KMS-11 (cell line): ENCODE measurements at regions not wholly inside any gene's neighbourhood (a gene's known extent, or its start where the extent isn't known, plus 50 kb on each side); places are given as distances from the start of the nearest gene placed in this dataset.

Experiments
- H2AFZ ChIP-seq: fragments of 200-600 bp; sonication (generic); 2 replicates; pipeline ENCODE4 v1.6.1; 2016; ENCODE audit warnings: antibody characterized with exemption, mixed run types, low read depth
- H3K27ac ChIP-seq: fragments of 200-600 bp; sonication (generic); 2 replicates; pipeline ENCODE4 v1.6.1; 2016; ENCODE audit warnings: mild to moderate bottlenecking, mixed run types
- H3K27me3 ChIP-seq: fragments of 200-600 bp; sonication (generic); 2 replicates; pipeline ENCODE4 v1.6.1; 2017; ENCODE audit warnings: mild to moderate bottlenecking, low read depth, mixed run types, moderate library complexity; ENCODE audit not compliant: insufficient read depth
- H3K36me3 ChIP-seq: fragments of 200-600 bp; sonication (generic); 2 replicates; pipeline ENCODE4 v1.6.1; 2017; ENCODE audit warnings: mild to moderate bottlenecking, mixed run types; ENCODE audit not compliant: insufficient read depth
- H3K4me1 ChIP-seq: fragments of 200-600 bp; sonication (generic); 2 replicates; pipeline ENCODE4 v1.6.1; 2016; ENCODE audit warnings: mild to moderate bottlenecking, low read depth, mixed run types; ENCODE audit not compliant: poor library complexity, severe bottlenecking
- H3K4me2 ChIP-seq: fragments of 200-600 bp; sonication (generic); 2 replicates; pipeline ENCODE4 v1.7.0; 2016; ENCODE audit warnings: mild to moderate bottlenecking, mixed run types
- H3K4me3 ChIP-seq: fragments of 200-600 bp; sonication (generic); IDR thresholded peaks from 2 replicates; pipeline ENCODE4 v1.6.1; 2017; ENCODE audit warnings: low read depth, low read length, mixed read lengths; ENCODE audit not compliant: insufficient read depth
- H3K79me2 ChIP-seq: fragments of 200-600 bp; sonication (generic); 2 replicates; pipeline ENCODE4 v1.6.1; 2016; ENCODE audit warnings: low read depth, mixed run types; ENCODE audit not compliant: insufficient read depth
- H3K9ac ChIP-seq: fragments of 200-600 bp; sonication (generic); 2 replicates; pipeline ENCODE4 v1.6.1; 2016; ENCODE audit warnings: mild to moderate bottlenecking, mixed run types
- H4K20me1 ChIP-seq: fragments of 200-600 bp; sonication (generic); 2 replicates; pipeline ENCODE4 v1.6.1; 2016; ENCODE audit warnings: mild to moderate bottlenecking, mixed run types; ENCODE audit not compliant: insufficient read depth
- CTCF ChIP-seq: fragments of 200-600 bp; sonication (generic); conservative IDR thresholded peaks from 2 replicates; pipeline ENCODE4 v1.6.1; 2017; ENCODE audit warnings: low read depth, mild to moderate bottlenecking, antibody characterized with exemption, low read length, moderate library complexity, mixed read lengths

GRCh38 chr4:10753856-10754402 is 69.4 kb upstream of the CLNK start:
- Histone ChIP-seq H3K27me3 (no peaks in the 10 kb centered on the region), H2AFZ (no peak overlapping the region), H3K36me3 (no peaks in the 10 kb centered on the region), H3K27ac (no peak overlapping the region), H3K4me3 (no peak overlapping the region), H4K20me1 (no peaks in the 10 kb centered on the region), H3K4me2 (no peak overlapping the region), H3K9ac (no peak overlapping the region), H3K4me1 (no peaks in the 10 kb centered on the region), H3K79me2 (no peaks in the 10 kb centered on the region)
- TF ChIP-seq CTCF, result no peak

- no peak overlapping the region for H3K4me3 ChIP-seq
- H3K27me3 ChIP-seq, result no peaks in the 10 kb centered on the region
- H4K20me1 ChIP-seq, result no peaks in the 10 kb centered on the region
- H3K4me2 ChIP-seq, result no peak overlapping the region
- H2AFZ ChIP-seq, result no peak overlapping the region
- no peak for TF ChIP-seq CTCF
- H3K27ac ChIP-seq, result no peak overlapping the region
- H3K36me3 ChIP-seq, result no peaks in the 10 kb centered on the region
- H3K79me2 ChIP-seq, result no peaks in the 10 kb centered on the region
- no peaks in the 10 kb centered on the region for H3K4me1 ChIP-seq
- H3K9ac ChIP-seq, result no peak overlapping the region
Measured at GRCh38 chr4:10753336-10753735, 68.8 kb upstream of the CLNK start.

- no peak overlapping the region for H3K9ac ChIP-seq
- no peaks in the 10 kb centered on the region for H3K79me2 ChIP-seq
- H3K27ac ChIP-seq, result no peak overlapping the region
- H3K4me1 ChIP-seq, result no peaks in the 10 kb centered on the region
- no peak overlapping the region for H3K4me3 ChIP-seq
- TF ChIP-seq CTCF, result no peak
- H3K27me3 ChIP-seq, result no peaks in the 10 kb centered on the region
- H2AFZ ChIP-seq, result no peak overlapping the region
- no peaks in the 10 kb centered on the region for H4K20me1 ChIP-seq
- no peaks in the 10 kb centered on the region for H3K36me3 ChIP-seq
- H3K4me2 ChIP-seq, result no peak overlapping the region
Measured at GRCh38 chr4:10750714-10751113, 66.1 kb upstream of the CLNK start.

GRCh38 chr4:10747186-10747585 is 62.6 kb upstream of the CLNK start:
- Histone ChIP-seq H3K4me2 (no peak overlapping the region), H4K20me1 (no peaks in the 10 kb centered on the region), H3K36me3 (no peaks in the 10 kb centered on the region), H3K27me3 (no peaks in the 10 kb centered on the region), H3K79me2 (no peaks in the 10 kb centered on the region), H3K9ac (no peak overlapping the region), H3K27ac (no peak overlapping the region), H3K4me3 (no peak overlapping the region), H3K4me1 (no peaks in the 10 kb centered on the region), H2AFZ (no peak overlapping the region)
- no peak for TF ChIP-seq CTCF
